HG02623 (cell line): ENCODE measurements at regions not wholly inside any gene's neighbourhood (a gene's known extent, or its start where the extent isn't known, plus 50 kb on each side); places are given as distances from the start of the nearest gene placed in this dataset.

Experiments
- ATAC-seq: cut with Tn5 transposase; IDR thresholded peaks from one replicate; pipeline ENCODE4 v1.9.1; 2021; ENCODE audit warnings: moderate library complexity; ENCODE audit not compliant: unreplicated experiment

DNA sequence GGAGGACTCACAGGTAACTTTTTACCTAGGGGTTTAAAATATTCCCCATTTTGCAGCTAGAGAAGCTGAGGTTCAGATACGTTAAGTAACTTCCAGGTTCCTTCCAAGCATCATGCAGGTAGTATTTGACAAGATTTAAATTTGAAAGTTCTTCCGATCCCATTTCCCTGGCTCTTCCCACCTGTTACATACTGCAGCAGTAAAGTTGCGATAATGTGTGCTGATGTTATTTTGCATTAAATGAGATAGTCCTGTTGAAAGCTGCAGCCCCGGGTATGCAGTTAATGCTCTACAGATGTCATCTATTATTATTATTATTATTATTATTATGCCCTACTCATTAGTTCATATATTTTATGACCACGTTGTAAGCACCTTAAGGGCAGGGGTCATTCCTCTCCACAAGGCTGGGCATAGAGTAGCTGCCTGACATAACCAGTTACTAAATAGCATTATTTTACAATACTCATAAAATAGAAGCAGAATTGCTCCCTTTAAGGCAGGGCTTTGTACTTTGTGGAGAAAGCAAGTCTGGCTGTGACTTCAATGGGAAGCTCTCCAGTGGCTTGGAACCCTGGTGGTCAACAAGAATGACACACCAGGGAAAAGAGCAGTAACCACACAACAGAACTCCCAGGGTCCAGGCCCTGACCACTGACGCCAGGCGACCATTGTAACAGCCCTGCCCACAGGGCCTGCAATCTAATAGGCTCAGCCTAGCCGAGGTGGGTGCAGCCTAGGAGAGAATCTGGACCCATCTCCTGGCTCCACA is 90.8 kb upstream of the CALM2 start:
- ATAC-seq: no peak

DNA sequence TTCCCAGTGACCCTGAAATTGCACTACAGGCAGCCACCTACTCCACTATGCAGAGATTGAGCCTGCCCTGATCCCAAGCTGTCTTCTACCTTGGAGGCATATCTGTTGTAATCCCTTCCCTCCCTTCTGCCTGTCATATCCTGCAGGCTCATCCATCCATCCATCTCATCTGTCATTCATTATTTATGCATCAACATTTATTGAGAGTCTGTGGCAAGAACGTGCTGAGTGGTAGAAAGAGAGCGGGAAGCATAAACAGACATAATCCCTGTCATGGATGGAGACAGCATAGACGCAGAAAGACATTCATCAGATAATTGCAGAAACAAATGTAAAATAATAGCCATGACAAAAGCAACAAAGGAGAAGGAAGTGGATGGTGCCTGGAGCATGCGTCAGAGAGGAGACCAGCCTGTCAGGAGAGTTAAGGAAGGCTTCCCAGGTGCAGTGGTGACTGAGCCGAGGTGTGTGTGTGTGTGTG is 89.5 kb upstream of the CALM2 start:
- no peak for ATAC-seq

GRCh38 chr2:47265158-47265557 is 88.8 kb upstream of the CALM2 start:
- no peak for ATAC-seq

DNA sequence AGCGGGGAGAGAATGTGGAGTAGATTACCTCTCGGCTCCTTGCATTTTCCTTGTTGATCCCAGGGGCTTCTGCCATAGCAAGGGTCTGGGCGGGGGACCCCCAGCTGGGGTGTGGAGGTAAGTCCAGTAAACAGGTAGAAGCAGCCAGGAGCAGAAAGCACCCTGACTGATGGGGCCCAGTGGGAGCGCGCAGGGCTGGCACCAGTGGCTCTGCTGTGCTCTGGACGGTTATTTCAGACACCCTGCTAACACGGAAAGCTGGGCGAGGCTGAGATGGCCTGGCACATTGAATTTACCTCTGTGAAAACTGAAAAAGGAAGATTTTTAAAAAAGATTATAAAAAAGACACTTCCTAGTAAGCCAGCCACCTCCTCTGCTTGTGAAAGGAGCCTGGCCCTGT is 88.4 kb upstream of the CALM2 start:
- no peak for ATAC-seq

DNA sequence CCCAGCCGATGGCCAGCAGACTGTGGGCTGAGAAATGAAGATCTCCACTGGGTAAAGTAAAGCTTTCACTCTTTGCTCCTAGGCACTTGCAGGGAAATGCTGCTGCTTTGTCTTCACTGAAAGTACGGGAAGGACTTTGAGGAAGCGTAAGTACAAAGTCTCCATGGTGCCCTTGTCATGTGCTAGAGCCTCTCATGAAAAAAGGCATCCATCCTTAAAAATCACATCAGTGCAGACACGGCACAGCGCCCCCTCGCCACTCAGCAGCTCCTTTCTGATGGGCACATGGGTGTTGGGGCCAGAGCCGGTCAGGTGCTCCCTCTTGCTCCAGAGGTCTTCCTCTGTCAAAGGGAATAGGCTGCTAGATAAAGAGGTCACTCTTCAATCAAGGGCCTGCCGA is 87.8 kb upstream of the CALM2 start:
- no peak for ATAC-seq

DNA sequence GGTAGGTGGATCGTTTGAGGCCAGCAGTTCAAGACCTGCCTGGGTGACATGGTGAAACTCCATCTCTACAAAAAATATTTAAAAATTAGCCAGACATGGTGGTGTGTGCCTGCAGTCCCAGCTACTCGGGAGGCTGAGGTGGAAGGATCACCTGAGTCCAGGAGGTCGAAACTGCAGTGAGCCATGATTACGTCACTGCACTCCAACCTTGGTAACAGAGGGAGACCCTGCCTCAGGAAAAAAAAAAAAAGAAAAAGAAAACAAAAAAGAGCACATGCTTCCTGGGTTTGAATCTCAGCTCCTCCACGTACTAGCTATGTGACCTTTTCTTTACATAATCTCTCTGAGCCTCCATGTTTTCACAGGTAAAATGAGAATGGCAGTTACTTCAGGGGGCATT is 86.3 kb upstream of the CALM2 start:
- no peak for ATAC-seq

DNA sequence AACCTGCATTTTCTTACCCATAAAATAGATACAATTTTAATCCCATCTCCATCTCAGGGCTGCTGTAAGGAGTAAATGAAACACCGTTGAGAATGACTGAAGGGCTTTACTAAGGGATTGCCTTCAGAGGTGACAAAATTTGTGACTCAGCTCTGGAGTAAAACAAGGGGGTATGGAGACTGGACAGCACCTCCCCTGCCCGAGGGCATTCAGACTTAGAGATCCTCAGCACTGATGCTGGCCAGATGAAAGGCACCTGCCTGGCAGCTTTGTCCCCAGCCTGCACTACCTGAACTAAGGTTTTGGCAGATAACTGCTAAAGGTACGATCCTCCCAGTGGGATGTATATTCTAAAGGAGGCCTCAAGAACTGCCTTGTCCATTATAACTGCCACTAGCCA is 84.7 kb upstream of the CALM2 start:
- ATAC-seq: no peak

GRCh38 chr2:47259829-47260228 is 83.5 kb upstream of the CALM2 start:
- ATAC-seq: no peak

- ATAC-seq: no peak
Observed at GRCh38 chr2:47257946-47258348, 81.6 kb upstream of the CALM2 start.

DNA sequence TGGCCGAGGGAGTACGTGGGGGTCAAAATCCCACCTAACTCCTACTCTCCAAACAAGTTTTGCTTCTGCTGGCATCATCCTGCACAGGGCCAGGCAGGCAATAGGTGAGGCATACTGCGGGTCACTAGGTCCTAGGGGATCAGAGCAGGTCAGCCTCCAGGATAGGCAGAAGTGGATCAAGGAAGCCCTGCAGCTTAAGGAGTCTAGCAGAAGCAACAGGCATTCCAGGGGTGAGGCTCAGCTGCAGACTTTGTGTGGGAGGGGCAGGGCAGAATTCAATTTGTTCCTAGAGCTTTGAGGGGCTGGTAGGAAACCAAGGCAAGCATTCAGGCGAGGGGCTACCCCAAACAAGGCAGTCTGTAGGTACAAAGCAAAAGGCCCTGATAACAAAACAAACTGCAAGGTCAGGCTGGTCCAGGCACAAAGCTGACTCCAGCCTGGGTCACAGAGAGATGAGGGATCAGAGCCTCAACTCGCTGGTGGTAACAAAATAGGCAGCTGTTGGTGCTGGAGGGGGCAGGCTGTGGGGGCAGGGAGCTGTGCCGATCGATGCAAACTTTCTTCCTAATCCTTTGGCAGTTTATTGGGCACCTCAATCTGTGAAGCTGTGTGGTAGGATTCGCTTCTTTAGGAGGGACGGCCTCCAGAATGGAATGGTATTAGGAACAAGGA is 80.2 kb upstream of the CALM2 start:
- ATAC-seq: no peak

DNA sequence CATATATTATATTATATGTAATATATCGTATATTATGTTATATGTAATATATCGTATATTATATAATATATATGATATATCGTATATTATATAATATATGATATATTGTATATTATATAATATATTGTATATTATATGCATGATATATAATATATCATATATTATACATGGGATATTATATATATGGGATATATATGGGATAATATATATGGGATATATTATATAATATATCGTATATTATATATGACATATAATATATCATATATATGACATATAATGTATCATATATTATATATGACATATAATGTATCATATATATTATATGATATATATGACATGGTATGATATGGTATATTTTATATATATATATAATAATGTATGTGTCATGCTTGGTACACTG is 79.5 kb upstream of the CALM2 start:
- ATAC-seq: no peak

DNA sequence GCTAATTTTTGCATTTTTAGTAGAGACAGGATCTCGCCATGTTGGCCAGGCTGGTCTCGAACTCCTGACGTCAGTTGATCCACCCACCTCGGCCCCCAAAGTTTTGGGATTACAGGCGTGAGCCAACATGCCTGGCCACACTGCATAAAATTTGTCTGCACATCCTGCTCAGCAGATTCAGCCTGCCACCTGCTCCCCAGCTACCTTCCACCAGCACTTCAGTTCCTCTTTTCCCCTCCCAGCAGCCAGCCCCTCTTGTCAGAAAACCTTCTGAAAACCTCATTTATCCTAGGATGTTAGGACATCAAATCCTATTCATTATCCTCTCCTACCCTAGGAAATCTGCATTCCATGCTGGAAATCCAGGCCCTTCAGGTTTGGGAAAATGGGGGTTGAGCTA is 78.2 kb upstream of the CALM2 start:
- no peak for ATAC-seq

DNA sequence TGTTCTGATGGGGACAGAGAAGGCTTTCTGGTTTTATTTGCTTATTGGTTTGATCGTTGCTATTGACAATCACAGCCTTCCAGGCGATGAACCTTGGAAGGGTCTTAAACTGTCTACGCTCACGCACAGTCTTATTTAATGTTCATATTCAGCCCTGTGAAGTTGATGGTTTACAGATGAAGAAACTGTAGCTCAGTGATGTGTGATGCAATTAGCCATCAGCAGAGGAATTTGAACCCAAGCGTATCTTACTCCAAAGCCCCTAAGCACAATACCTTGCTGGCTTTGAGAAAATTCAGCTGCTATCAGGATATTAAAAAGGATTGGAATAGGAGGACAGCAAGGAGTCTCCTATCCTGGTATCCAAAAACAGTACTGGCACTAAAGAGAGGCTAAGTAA is 77.1 kb upstream of the CALM2 start:
- ATAC-seq: no peak

DNA sequence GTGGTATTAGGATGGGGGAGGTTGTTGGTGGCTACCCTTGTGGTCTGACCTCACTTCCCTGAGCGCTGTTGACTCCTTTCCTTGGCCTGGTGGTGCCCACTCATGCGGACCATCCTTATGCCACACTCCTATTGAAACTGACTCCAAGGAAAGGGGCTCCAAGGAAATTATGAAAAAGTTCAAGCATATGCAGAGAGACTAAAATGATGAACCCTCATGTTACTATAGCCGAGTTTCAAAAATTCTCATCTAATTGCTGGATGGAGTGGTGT is 75.0 kb upstream of the CALM2 start:
- no peak for ATAC-seq

GRCh38 chr2:47250586-47251403 is 74.5 kb upstream of the CALM2 start:
- ATAC-seq: no peak

- no peak for ATAC-seq
Observed at GRCh38 chr2:47249931-47250330, 73.6 kb upstream of the CALM2 start.

GRCh38 chr2:47249157-47249900 is 73.0 kb upstream of the CALM2 start:
- no peak for ATAC-seq

DNA sequence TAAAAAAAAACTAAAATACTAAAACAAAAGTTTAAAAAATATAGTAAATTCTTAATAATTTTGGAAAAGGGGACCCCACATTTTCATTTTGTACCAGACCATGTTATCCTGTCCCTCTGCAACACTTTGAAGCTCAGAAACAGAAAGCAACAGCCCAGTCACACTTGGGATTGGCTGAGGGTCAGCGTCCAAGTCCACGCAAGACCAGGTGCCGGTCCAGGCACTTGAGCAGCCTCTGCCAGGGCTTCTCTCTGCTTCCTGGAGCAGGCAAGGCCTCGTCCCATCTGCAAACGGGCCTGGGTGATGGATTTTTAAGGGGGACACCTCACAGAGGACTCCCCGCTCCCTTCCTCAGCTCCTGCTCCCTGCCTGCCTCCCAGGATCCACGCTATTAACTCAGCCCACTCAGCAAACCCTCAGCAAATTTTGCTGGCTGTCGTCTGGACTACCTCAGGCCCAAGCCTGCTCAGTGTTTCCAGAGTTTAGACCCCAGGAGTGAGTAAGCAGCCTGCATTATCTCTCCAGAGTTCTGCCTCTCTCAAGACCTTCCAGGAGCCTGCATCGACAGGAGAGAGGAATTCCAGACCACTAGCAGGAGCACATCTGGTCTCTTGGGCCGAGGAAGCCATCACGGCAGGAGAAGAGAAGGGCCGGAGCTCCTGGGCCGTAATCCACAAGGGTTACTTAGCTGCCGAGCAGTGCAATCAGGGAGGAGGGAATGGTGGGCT is 67.4 kb upstream of the CALM2 start:
- no peak for ATAC-seq

- no peak for ATAC-seq
Observed at GRCh38 chr2:47241715-47242114, 65.4 kb upstream of the CALM2 start.

DNA sequence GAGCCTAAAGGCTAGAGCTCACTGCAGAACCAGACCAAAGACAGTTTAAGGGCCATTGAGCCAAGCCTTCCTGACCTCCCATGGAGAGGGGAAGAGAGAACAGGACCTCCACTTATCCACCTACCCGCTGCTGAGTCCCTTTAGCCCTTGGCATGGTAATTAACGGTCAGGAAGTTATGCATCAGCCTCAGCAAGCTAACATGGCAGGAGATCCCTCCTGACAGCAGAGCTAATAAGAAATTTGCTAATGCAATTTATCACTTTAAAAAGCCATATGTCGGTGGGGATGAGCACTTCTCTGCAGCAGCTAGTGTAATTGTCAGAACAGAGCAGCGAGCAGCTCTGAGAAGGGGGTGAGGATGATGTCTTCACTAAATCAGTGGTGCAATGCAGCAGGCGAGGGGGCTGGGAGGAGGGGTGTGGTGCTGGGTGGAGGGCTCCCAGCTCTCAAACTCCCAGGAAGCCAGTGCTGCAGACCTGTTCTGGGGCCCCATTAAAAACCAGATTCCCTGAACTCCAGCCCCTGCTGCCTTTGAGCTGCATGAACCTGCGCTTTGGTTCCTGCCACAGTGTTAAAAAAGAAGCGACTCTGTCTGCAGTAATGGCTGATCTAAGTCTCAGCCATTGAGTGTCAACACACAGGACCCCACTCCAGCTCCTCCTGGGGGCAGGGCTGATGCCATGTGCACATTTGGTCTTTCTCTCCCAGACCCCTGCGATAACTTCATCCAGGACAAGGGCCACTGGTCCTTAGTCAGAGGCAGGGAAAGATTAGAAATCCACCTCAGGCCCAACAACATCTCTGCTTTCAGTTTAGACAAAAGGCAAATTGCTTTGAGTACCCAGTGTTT is 63.0 kb upstream of the CALM2 start:
- ATAC-seq: no peak
